ENCODE measurements at regions not wholly inside any gene's neighbourhood (a gene's known extent, or its start where the extent isn't known, plus 50 kb on each side); places are given as distances from the start of the nearest gene placed in this dataset.

GRCh38 chr3:147215660-147216059, 190.7 kb downstream of the ZIC4 start:
- no peak for TF ChIP-seq CTCF (conservative IDR thresholded peaks at IDR 0.05; ENCODE audit: low read length)
- TF ChIP-seq EZH2phosphoT487 (IDR thresholded peaks at IDR 0.05; ENCODE audit: borderline replicate concordance) = no peak
